HG03196 (cell line): ENCODE measurements at regions not wholly inside any gene's neighbourhood (a gene's known extent, or its start where the extent isn't known, plus 50 kb on each side); places are given as distances from the start of the nearest gene placed in this dataset.

Experiments used
- ATAC-seq: cut with Tn5 transposase; IDR thresholded peaks from one replicate; pipeline ENCODE4 v1.9.1; 2021; ENCODE audit not compliant: unreplicated experiment

DNA sequence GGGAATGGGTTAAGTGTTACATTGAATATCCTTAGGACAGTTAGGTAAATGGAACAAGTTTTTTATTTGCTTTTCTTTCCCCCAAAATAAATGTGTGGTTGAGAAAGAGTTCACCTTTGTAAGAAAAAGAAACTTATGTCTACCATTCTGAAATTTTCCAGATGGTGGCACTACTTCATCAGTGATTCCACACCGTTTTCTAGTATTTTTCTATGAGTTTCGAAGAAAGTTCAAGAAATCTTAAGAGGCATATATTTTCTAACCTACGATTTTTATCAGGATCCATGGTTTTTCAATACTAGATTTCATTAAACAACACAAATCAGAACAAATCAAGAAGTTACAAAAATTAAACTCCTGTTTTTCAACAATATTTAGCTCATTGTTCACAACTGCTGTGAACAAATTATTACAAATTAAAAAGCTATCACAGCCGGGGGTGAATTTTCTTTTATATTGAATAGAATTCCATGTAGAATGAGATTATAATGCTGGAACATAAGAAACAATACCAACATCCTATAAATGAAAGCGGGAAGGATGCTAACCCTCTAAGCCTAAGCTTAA is 163.1 kb upstream of the NPVF start:
- no peak for ATAC-seq

DNA sequence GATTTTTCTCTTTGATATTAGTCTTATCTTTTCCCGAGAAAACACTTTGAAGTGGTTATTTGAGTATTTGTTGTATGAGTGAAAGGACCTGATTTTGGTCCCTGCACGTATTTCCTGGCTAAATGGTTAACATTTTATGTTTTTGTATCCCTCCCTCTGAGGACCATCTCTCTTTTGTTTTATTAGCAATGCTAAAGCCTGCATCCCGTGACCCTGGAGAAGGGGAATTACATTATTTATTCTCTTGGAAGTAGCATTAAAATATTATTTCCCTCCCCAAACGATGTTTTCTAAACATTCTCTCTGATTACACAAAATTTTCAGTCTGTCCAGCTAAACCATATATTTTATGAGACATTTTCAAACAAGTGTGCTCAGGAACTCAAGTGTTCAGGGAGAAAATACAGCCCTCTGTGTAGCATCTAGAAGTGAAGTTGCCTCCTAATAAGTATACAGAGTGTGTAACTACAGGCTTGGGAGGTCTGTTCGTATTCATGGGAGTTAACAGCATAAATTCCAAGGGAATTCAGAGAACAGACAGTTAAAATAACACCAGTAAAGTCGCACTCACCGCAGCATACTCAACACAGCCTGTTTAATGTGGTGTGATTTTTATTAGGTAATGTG is 163.8 kb upstream of the NPVF start:
- no peak for ATAC-seq

DNA sequence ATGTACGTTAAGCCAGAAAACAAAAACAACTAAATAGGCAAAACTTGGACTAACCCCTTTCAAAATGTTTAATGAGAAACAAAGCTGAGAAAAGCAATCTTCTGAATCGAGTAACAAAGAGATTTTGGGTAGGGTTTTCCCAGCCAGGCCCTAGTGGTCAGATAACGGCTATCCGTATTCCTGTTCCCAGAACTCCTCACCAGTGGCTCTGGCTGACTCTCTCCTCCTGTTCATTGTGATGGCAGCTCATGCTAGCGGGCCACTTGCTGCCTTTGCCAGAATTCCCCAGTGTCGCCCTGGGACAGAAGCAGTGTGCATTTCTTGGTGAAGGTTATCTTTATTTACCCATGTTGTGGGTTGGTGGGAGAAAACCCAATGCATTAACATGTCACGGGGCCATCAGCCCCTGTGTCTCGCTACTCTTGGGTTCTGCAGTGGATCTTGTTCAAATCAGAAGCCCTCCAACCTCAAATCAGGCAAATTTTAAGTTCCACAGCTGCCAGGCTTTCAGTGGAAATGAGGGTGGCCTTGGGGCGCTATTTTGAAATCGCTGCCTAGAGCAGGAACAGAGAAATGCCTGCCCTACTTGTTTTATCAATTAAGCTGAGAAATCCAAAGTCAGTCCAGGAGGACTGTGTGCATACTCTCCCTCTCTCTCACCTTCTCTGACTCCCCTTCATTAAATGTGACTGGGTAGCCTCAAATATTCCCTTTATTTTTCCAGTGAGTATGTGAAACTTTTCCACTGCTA is 164.5 kb upstream of the NPVF start:
- no peak for ATAC-seq

DNA sequence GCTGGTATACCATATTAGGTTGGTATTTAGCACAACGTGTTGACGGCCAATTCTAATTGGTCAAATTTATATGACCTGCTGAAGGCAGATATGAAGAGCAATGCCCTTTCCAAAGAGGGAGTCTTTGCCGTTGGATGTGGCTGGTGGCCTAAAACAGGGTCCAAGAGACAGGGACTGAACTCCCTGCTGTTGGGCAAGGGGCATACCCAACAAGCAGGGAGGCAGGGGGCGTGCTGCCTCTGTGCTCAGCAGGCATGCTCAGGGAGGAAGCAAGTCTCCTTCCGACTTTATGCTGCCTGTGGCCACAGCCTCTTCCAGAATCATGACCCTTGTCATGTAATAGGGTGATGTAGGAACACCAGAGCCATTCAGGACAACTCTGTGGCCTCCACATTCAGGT is 167.7 kb upstream of the NPVF start:
- ATAC-seq, result no peak

DNA sequence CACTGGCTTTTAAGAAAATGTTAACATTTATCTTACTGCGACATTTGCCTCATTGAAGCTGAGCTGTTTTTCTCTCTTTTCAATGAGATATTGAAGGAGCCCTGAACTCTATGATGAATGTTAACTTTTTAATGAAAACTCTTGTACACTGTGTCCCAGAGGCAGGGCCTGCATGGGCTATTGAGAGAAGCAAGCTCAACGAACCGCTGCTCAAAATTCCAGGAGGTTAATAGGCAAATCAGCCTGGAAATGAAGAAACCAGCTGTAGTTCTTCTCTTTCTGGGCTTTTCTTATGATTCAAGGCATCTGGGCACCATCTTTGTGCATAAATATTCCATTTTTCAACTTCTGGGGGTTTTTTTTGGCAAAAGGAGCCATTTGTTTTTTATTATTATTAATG is 168.4 kb upstream of the NPVF start:
- ATAC-seq, result no peak

GRCh38 chr7:25398418-25398817 is 170.1 kb upstream of the NPVF start:
- no peak for ATAC-seq

DNA sequence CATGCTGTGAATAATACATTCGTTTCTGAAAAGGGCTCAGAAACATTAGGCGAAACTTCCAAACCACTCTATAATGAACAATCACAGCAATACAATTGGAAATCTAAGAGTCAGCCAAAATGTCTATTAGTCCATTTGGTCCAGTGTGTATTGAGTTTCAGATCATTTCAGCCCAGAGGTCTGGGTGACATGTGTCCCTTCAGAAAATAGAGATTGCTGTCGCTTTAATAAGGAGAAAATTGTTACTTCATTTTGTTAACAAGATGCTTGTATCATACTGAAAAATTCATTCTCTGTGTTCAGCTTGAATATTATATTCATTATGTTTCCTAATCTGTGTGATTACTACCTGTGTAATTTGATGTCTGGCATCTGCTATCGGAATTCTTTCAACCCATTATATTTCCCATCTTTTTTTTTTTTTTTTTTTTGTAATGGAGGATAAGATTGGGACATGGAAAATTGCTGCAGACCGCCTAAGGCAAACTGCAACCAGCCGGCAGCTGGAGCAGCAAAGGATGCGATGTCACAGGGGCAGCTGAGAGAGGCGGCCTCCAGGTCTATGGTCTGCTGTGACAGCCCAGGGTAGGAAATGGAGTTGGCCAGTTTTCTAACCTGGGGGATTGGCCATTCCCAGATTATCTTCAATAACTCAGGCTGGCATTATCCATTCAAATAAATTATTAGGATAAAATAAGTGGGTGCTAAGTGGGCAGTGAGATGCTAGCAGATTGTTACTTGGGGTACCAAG is 170.9 kb upstream of the NPVF start:
- ATAC-seq, result no peak

GRCh38 chr7:25402532-25402931 is 174.2 kb upstream of the NPVF start:
- no peak for ATAC-seq

DNA sequence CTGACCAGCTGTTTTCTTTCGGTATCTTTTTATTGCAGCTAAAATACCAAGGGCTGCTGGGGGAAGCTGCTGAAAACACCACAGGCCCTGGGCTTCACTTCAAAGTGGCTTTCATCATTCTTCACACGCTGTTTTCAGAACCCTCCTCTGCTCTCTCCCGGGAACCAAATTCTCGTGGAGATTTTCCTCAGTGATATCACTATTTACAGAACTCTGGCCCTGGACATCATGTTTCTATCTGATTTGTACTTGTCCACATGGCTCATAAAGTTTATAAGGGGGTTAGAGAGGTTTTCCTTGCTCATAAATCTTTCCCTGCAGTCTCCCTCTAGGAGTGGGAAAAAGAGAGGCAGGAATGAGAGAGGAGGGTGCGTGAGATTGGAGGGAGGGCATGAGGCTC is 177.4 kb upstream of the NPVF start:
- ATAC-seq, result no peak

DNA sequence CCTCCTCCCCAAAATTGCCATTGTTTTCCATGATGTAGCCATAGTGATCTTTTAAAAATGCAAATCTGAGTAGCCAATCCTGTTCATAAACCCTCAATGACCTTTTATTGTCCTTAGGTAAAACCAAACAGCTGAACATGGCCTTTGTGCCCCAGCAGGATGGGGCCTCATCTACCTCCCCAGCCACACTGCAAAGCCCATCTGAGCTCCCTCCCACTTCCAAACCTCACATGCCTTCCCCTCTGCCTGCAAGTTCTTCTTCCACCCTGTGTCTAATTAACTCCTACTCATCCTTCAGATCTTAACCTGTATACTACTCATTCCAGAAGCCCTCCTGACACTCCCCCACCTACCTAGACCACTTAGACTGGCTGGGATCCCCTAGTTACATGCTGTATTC is 178.8 kb upstream of the NPVF start:
- ATAC-seq, result no peak

- ATAC-seq, result no peak
Observed at GRCh38 chr7:25408012-25408687, 179.9 kb upstream of the NPVF start.

- no peak for ATAC-seq
Observed at GRCh38 chr7:25408876-25409275, 180.6 kb upstream of the NPVF start.

DNA sequence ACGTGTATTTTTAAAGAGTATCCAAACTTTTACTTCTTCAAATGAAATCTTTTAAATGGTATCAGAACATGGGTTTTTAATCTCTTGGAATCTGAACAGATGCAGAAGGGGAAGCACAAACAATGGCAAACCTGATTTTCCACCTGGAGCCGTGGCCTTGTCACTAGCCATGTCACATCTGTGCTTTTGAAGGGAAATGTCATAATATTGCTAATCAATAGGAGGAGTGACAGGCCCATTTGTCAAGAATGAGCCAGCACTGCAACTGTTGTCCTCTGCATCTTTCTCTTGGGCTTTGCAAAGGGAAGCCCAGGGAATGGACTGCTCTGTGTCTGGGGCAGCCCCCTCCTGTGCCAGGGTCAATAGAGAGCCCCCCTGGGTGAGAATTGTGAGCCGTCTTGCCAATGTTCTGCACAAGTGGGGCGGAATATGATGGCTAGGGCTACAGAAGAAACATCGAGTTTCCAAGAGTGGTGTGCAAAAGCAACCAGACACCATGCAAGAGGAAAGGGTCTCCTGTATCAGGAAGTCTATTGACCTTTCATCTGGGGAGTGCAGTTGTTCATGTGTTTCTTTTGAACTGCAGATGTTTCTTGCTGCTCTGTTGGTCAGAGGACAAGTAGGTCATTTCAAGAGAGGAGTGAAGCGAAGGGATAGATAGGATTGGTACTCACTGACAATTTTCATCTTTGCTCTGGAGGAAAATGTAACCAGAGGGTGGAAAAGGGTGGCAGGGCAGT is 181.8 kb upstream of the NPVF start:
- ATAC-seq, result no peak

DNA sequence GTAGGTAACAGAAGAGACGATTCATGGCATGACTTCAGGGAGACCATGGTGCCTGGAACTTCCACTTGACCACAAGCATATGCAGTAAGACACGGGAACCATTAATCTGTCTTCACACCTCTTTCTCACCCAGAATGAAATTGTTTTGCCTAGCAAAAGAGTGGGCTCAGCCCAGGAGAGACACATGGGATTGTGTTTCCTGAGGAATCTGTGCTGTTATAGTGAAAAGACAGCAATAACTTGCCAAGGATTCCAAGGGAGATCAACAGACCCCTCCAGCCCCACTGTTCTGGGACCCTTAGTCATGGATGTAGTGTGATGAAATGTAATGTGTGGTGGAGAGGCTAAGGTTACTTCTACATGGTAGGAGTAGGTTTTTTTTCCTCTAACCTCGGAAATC is 192.5 kb upstream of the NPVF start:
- ATAC-seq, result no peak

GRCh38 chr7:25424113-25424512 is 195.8 kb upstream of the NPVF start:
- ATAC-seq, result no peak

GRCh38 chr7:25424855-25425254 is 196.6 kb upstream of the NPVF start:
- ATAC-seq, result no peak

DNA sequence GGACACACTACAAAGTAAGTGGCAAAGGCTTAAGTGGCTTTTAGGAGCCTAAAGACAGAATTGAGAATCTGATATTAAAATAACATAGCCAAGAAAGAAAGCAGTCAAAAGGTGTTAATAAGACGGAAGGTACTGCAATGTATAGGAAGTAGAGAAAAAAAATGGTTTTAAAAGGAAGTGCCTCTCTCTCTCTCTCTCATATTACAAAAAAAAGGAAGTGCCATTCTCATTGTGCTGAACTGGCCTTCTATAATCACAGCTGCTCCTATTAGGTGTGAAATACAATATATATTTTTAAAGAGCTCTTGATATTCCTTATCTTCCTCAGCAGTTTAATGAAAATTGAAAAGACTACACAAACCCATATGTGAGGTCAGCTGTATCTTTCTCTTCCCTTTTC is 199.4 kb upstream of the NPVF start:
- ATAC-seq, result no peak

- no peak for ATAC-seq
Observed at GRCh38 chr7:25429731-25430130, 201.4 kb upstream of the NPVF start.

- no peak for ATAC-seq
Observed at GRCh38 chr7:25430200-25430931, 202.1 kb upstream of the NPVF start.

GRCh38 chr7:25431956-25432450 is 203.7 kb upstream of the NPVF start:
- no peak for ATAC-seq
